Ovary (tissue), 3 donors: ENCODE measurements at regions not wholly inside any gene's neighbourhood (a gene's known extent, or its start where the extent isn't known, plus 50 kb on each side); places are given as distances from the start of the nearest gene placed in this dataset.

Experiments used
- EP300 ChIP-seq: sonication (generic); formaldehyde crosslinking; IDR thresholded peaks from one replicate; pipeline ENCODE4 v1.6.1; 2017; ENCODE audit warnings: antibody characterized with exemption
- POLR2A ChIP-seq: fragments of 450-650 bp; IDR thresholded peaks from one replicate; pipeline ENCODE4 v1.6.1; 2017; ENCODE audit warnings: antibody characterized with exemption, mild to moderate bottlenecking, moderate library complexity
- TF ChIP-seq, protein P1 (sequence below), 3 donors: fragments of 450-650 bp in 2 of 3; fragments of 200-600 bp in 1 of 3; IDR thresholded peaks; one replicate each; pipeline versions ENCODE4 v1.5.1 to v1.8.0; 2016 to 2022; ENCODE audit warnings: antibody characterized with exemption in 3 of 3, mild to moderate bottlenecking in 1 of 3
- donor health status: DM: no; HTN: no; CAD: no.

DNA sequence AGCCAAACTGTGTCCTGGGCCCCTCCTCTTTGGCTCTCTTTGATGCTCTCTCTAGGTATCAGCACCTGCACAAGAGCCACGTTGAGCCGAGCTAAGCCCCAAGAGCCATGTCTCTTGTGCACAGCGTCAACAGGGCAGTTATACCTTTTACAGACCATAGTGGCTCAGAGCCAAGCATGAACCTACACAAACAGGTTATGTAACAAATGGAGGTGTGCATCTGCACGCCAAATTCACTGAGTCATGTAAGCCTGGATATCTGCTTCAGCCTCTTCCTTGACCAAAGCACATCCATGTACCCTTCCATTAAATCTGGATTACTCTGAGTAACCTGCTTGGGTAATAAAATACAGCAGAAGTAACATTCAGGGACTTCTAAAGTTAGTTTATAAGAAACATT lies 509.7 kb downstream of the NAV3 start:
- TF ChIP-seq EP300 (no peak), POLR2A (no peak)
- TF ChIP-seq, protein P1, sequence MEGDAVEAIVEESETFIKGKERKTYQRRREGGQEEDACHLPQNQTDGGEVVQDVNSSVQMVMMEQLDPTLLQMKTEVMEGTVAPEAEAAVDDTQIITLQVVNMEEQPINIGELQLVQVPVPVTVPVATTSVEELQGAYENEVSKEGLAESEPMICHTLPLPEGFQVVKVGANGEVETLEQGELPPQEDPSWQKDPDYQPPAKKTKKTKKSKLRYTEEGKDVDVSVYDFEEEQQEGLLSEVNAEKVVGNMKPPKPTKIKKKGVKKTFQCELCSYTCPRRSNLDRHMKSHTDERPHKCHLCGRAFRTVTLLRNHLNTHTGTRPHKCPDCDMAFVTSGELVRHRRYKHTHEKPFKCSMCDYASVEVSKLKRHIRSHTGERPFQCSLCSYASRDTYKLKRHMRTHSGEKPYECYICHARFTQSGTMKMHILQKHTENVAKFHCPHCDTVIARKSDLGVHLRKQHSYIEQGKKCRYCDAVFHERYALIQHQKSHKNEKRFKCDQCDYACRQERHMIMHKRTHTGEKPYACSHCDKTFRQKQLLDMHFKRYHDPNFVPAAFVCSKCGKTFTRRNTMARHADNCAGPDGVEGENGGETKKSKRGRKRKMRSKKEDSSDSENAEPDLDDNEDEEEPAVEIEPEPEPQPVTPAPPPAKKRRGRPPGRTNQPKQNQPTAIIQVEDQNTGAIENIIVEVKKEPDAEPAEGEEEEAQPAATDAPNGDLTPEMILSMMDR (IDR thresholded peaks at IDR 0.05): no peak
